HEK293T (cell line): ENCODE measurements at regions not wholly inside any gene's neighbourhood (a gene's known extent, or its start where the extent isn't known, plus 50 kb on each side); places are given as distances from the start of the nearest gene placed in this dataset.

Experiments used
- CTCF ChIA-PET: fragments of 350-600 bp; formaldehyde crosslinking; extraction: SDS; loops from one replicate; lab custom pipeline; 2021; ENCODE audit warnings: antibody characterized with exemption, inconsistent platforms; lab: Yijun Ruan, JAX
- POLR2A ChIA-PET: fragments of 350-600 bp; formaldehyde crosslinking; extraction: SDS; loops from one replicate; lab custom pipeline; 2020; ENCODE audit warnings: antibody characterized with exemption, inconsistent platforms; lab: Yijun Ruan, JAX
- DNase-seq: peaks from one replicate; pipeline ENCODE4 v3.0.0; 2012; ENCODE audit warnings: mixed read lengths; ENCODE audit errors: extremely low spot score
- ARNT ChIP-seq: fragments of 450-650 bp; IDR thresholded peaks from 2 replicates; pipeline ENCODE4 v1.6.1; 2017; ENCODE audit warnings: mild to moderate bottlenecking
- BHLHE40 ChIP-seq: fragments of 450-650 bp; IDR thresholded peaks from 2 replicates; pipeline ENCODE4 v1.6.1; 2016; ENCODE audit warnings: mild to moderate bottlenecking, moderate library complexity, borderline replicate concordance
- CTBP1 ChIP-seq: fragments of 450-650 bp; IDR thresholded peaks from 2 replicates; pipeline ENCODE4 v1.6.1; 2016; ENCODE audit warnings: borderline replicate concordance
- ELF4 ChIP-seq: fragments of 450-650 bp; IDR thresholded peaks from 2 replicates; pipeline ENCODE4 v1.6.1; 2017; ENCODE audit warnings: antibody characterized with exemption
- FOXA1 ChIP-seq: fragments of 450-650 bp; IDR thresholded peaks from 2 replicates; pipeline ENCODE4 v1.6.1; 2016; ENCODE audit warnings: mild to moderate bottlenecking
- FOXK2 ChIP-seq: fragments of 450-650 bp; IDR thresholded peaks from 2 replicates; pipeline ENCODE4 v1.6.1; 2016; ENCODE audit warnings: mild to moderate bottlenecking
- FOXM1 ChIP-seq: fragments of 450-650 bp; IDR thresholded peaks from 2 replicates; pipeline ENCODE4 v1.6.1; 2017; ENCODE audit warnings: mild to moderate bottlenecking, borderline replicate concordance
- HDGF ChIP-seq: fragments of 450-650 bp; IDR thresholded peaks from 2 replicates; pipeline ENCODE4 v1.6.1; 2017; ENCODE audit warnings: antibody characterized with exemption, borderline replicate concordance
- L3MBTL2 ChIP-seq: fragments of 450-650 bp; conservative IDR thresholded peaks from 2 replicates; pipeline ENCODE4 v1.6.1; 2016; ENCODE audit warnings: mild to moderate bottlenecking
- LEF1 ChIP-seq: fragments of 450-650 bp; IDR thresholded peaks from 2 replicates; pipeline ENCODE4 v1.6.1; 2017; ENCODE audit warnings: mild to moderate bottlenecking, borderline replicate concordance
- NFRKB ChIP-seq: fragments of 450-650 bp; IDR thresholded peaks from 2 replicates; pipeline ENCODE4 v1.6.1; 2016; ENCODE audit warnings: mild to moderate bottlenecking, moderate library complexity
- PKNOX1 ChIP-seq: fragments of 450-650 bp; IDR thresholded peaks from 2 replicates; pipeline ENCODE4 v1.6.1; 2016
- SP1 ChIP-seq: fragments of 450-650 bp; IDR thresholded peaks from 2 replicates; pipeline ENCODE4 v1.6.1; 2017
- SUZ12 ChIP-seq: fragments of 450-650 bp; IDR thresholded peaks from 2 replicates; pipeline ENCODE4 v1.6.1; 2016; ENCODE audit warnings: mild to moderate bottlenecking
- TARDBP ChIP-seq: fragments of 450-650 bp; IDR thresholded peaks from 2 replicates; pipeline ENCODE4 v1.6.1; 2016
- ZNF384 ChIP-seq: fragments of 450-650 bp; IDR thresholded peaks from 2 replicates; pipeline ENCODE4 v1.6.1; 2016

GRCh38 chr18:7288544-7288943 lies 57.7 kb downstream of the LRRC30 start:
- ChIA-PET CTCF (no interaction called here), POLR2A (no interaction called here)
- no peak for DNase-seq
- TF ChIP-seq HDGF (no peak), BHLHE40 (no peak), SP1 (no peak), L3MBTL2 (no peak), ARNT (no peak), FOXA1 (no peak), ZNF384 (no peak), NFRKB (no peak), TARDBP (no peak), ELF4 (no peak), PKNOX1 (no peak), FOXK2 (no peak), CTBP1 (no peak), FOXM1 (no peak), SUZ12 (no peak), LEF1 (no peak)

- POLR2A ChIA-PET = interaction anchor here (1.0 kb wide), 1 partner anchor 10 kb away, joined by 3 read pairs; no protein-coding TSS in a partner anchor
- TF ChIP-seq LEF1 (no peak), L3MBTL2 (no peak), BHLHE40 (no peak), ELF4 (no peak)
- CTCF ChIA-PET = no interaction called here
- no peak for DNase-seq
Observed at GRCh38 chr18:7290077-7290476, 59.2 kb downstream of the LRRC30 start.

- ChIA-PET CTCF (no interaction called here), POLR2A (no interaction called here)
- no peak for TF ChIP-seq FOXK2
- no peak for DNase-seq
Observed at GRCh38 chr18:7291046-7291445, 60.2 kb downstream of the LRRC30 start.

GRCh38 chr18:7298149-7298548 lies 67.3 kb downstream of the LRRC30 start:
- DNase-seq = no peak
- TF ChIP-seq FOXM1 (no peak), CTBP1 (no peak)
- ChIA-PET POLR2A (no interaction called here), CTCF (no interaction called here)

GRCh38 chr18:7301094-7301493 lies 70.2 kb downstream of the LRRC30 start:
- no peak for TF ChIP-seq HDGF
- TF ChIP-seq FOXA1 = no peak
- POLR2A ChIA-PET = no interaction called here
- DNase-seq = no peak
- CTCF ChIA-PET = no interaction called here

- CTCF ChIA-PET = no interaction called here
- POLR2A ChIA-PET = no interaction called here
- no peak for DNase-seq
- TF ChIP-seq HDGF (no peak), ARNT (no peak), SUZ12 (no peak), LEF1 (no peak), CTBP1 (no peak), ELF4 (no peak), BHLHE40 (no peak), ZNF384 (no peak), TARDBP (no peak)
Observed at GRCh38 chr18:7303316-7304060, 72.6 kb downstream of the LRRC30 start.

- ChIA-PET POLR2A (no interaction called here), CTCF (no interaction called here)
- no peak for TF ChIP-seq FOXM1
- TF ChIP-seq L3MBTL2 = no peak
- no peak for DNase-seq
Observed at GRCh38 chr18:7304061-7304370, 73.1 kb downstream of the LRRC30 start.

- TF ChIP-seq TARDBP (no peak), L3MBTL2 (no peak), HDGF (no peak), NFRKB (no peak), FOXA1 (no peak), FOXM1 (no peak), LEF1 (no peak), SP1 (no peak), CTBP1 (no peak), ZNF384 (no peak), BHLHE40 (no peak)
- CTCF ChIA-PET = no interaction called here
- no peak for DNase-seq
- POLR2A ChIA-PET = no interaction called here
Observed at GRCh38 chr18:7305416-7305815, 74.5 kb downstream of the LRRC30 start.

GRCh38 chr18:7307030-7307429 lies 76.1 kb downstream of the LRRC30 start:
- POLR2A ChIA-PET = no interaction called here
- DNase-seq = no peak
- TF ChIP-seq L3MBTL2 (no peak), ZNF384 (no peak), HDGF (no peak), FOXK2 (no peak), ELF4 (no peak), PKNOX1 (no peak), TARDBP (no peak), SUZ12 (no peak), FOXM1 (no peak), LEF1 (no peak), SP1 (no peak), FOXA1 (no peak), NFRKB (no peak), ARNT (no peak), CTBP1 (no peak), BHLHE40 (no peak)
- CTCF ChIA-PET = no interaction called here
